Stomach (tissue), 8 donors: ENCODE measurements at regions not wholly inside any gene's neighbourhood (a gene's known extent, or its start where the extent isn't known, plus 50 kb on each side); places are given as distances from the start of the nearest gene placed in this dataset.
A peak's percentile ranks its signal among the peaks of the same experiment; 100 is the strongest.

Experiments used
- DNase-seq, 2 donors: peaks; one replicate each; pipeline versions ENCODE4 v3.0.0 to v3.0.0-alpha.2; 2013 to 2019
- H3K27ac ChIP-seq, 5 donors: fragments of 200-600 bp in 4 of 5; sonication (generic) in 4 of 5; one replicate each; pipeline ENCODE4 v1.5.1; 2013 to 2019; ENCODE audit warnings: mild to moderate bottlenecking in 1 of 5, moderate library complexity in 1 of 5
- H3K27me3 ChIP-seq, 3 donors: fragments of 200-600 bp; sonication (generic); one replicate each; pipeline ENCODE4 v1.5.1; 2017 to 2019; ENCODE audit warnings: mixed run types in 1 of 3
- H3K36me3 ChIP-seq, 4 donors: fragments of 200-600 bp; sonication (generic); 1 replicate in 3 of 4; 2 replicates in 1 of 4; pipeline ENCODE4 v1.5.1; 2016 to 2019
- H3K4me1 ChIP-seq, 4 donors: fragments of 200-600 bp; sonication (generic); one replicate each; pipeline ENCODE4 v1.5.1; 2016 to 2019
- H3K4me3 ChIP-seq, 4 donors: fragments of 200-600 bp; sonication (generic) in 3 of 4; one replicate each; pipeline ENCODE4 v1.5.1; 2016 to 2019; ENCODE audit warnings: mild to moderate bottlenecking in 1 of 4
- H3K9me3 ChIP-seq, 4 donors: fragments of 200-600 bp; sonication (generic); one replicate each; pipeline ENCODE4 v1.5.1; 2016 to 2019
- CTCF ChIP-seq, 7 experiments: fragments of 450-650 bp in 4 of 7; fragments of 200-600 bp in 3 of 7; sonication (generic) in 3 of 7; IDR thresholded peaks; one replicate each; pipeline ENCODE4 v1.5.1; 2016 to 2019; ENCODE audit warnings: antibody characterized with exemption in 7 of 7, control low read depth in 2 of 7, mild to moderate bottlenecking in 1 of 7
- EP300 ChIP-seq: sonication (generic); formaldehyde crosslinking; IDR thresholded peaks from one replicate; pipeline ENCODE4 v1.6.1; 2017; ENCODE audit warnings: antibody characterized with exemption
- POLR2A ChIP-seq, 4 donors: fragments of 450-650 bp; IDR thresholded peaks; one replicate each; pipeline ENCODE4 v1.6.1; 2016; ENCODE audit warnings: antibody characterized with exemption in 4 of 4, control low read depth in 2 of 4, mild to moderate bottlenecking in 1 of 4, moderate library complexity in 1 of 4
- POLR2AphosphoS5 ChIP-seq, 3 donors: sonication (generic); formaldehyde crosslinking; IDR thresholded peaks; one replicate each; pipeline ENCODE4 v1.6.1; 2016; ENCODE audit warnings: antibody characterized with exemption in 3 of 3
- WGBS, 5 donors: extraction: QIAGEN DNeasy Blood & Tissue Kit in 3 of 5; methylation state at CpG; one replicate each; pipeline versions ENCODE4 v1.1.5 to v1.1.7; 2013 to 2018; 5-methylcytosine and 5-hydroxymethylcytosine counted together
- intact Hi-C: fragments of 100-400 bp; cut with DNase I; formaldehyde crosslinking; loops from one replicate; pipeline ENCODE4 v1.15.1; 2023; ENCODE audit warnings: low total_unique reads
- donor health status: healthy with polysubstance abuse.
- donor health status: Bipolar disorder and iron deficiency.
- donor health status: healthy.

GRCh38 chr1:112262316-112262715 is 133.7 kb upstream of the CTTNBP2NL start:
- Histone ChIP-seq H3K4me1 (peaks cover 0 to 34% (median 21%) of the 10 kb centered on the region in 4 donors), H3K4me3 (no peak overlapping the region), H3K36me3 (no peaks in the 10 kb centered on the region), H3K9me3 (no peaks in the 10 kb centered on the region), H3K27ac (no peak overlapping the region), H3K27me3 (no peaks in the 10 kb centered on the region)
- WGBS, 5 donors, result 31 to 80% (median 47%) methylated on average over 2 of the region's 2 CpGs
- intact Hi-C loops, result no loop called here
- no peak for DNase-seq
- TF ChIP-seq POLR2A (IDR thresholded peaks at IDR 0.05) (no peak), EP300 (no peak), POLR2AphosphoS5 (IDR thresholded peaks at IDR 0.05) (no peak), CTCF (IDR thresholded peaks at IDR 0.05) (no peak)

GRCh38 chr1:112263042-112263441 is 133.0 kb upstream of the CTTNBP2NL start:
- Histone ChIP-seq H3K27ac (peak overlapping the region in 1 of 5 donors; percentile 47), H3K9me3 (no peaks in the 10 kb centered on the region), H3K4me1 (peaks cover 0 to 40% (median 25%) of the 10 kb centered on the region in 4 donors), H3K27me3 (no peaks in the 10 kb centered on the region), H3K4me3 (no peak overlapping the region), H3K36me3 (no peaks in the 10 kb centered on the region)
- 78 to 82% (median 80%) methylated on average over 6 of the region's 6 CpGs for WGBS, 5 donors
- intact Hi-C loops, result no loop called here
- no peak for DNase-seq
- no peak for TF ChIP-seq CTCF (IDR thresholded peaks at IDR 0.05)
- TF ChIP-seq POLR2AphosphoS5 (IDR thresholded peaks at IDR 0.05), result no peak
- TF ChIP-seq EP300, result no peak
- TF ChIP-seq POLR2A (IDR thresholded peaks at IDR 0.05), result no peak

GRCh38 chr1:112263453-112263852 is 132.6 kb upstream of the CTTNBP2NL start:
- H3K27ac ChIP-seq, result peak overlapping the region in 3 of 5 donors; percentile 9 to 71 (median 47)
- no peak for DNase-seq
- H3K4me3 ChIP-seq, result no peak overlapping the region
- no peaks in the 10 kb centered on the region for H3K27me3 ChIP-seq
- intact Hi-C loops, result no loop called here
- no peaks in the 10 kb centered on the region for H3K36me3 ChIP-seq
- peaks cover 0 to 43% (median 27%) of the 10 kb centered on the region in 4 donors for H3K4me1 ChIP-seq
- TF ChIP-seq POLR2A (IDR thresholded peaks at IDR 0.05) (no peak), POLR2AphosphoS5 (IDR thresholded peaks at IDR 0.05) (no peak)
- WGBS, 5 donors, result 18 to 46% (median 21%) methylated on average over 1 of the region's 1 CpG
- H3K9me3 ChIP-seq, result no peaks in the 10 kb centered on the region

DNA sequence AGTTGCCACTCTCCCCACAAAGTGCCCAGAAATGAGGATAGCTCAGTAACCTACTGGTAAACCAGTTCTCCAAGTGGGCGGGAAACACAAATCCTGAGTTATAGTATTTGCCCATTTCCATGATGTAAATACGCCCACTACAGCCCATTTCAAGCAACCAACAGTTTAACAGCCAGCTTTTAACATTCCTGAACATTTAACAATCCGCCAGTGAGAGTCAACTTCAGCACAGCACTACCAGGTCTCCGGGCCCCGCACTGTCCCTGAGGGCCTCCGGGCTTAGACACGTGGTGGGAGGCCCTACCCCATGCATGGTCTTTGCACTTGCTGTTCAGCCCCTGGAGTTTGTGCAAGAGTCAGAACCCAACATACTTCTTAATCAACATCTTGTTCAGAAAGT is 132.0 kb upstream of the CTTNBP2NL start:
- Histone ChIP-seq H3K9me3 (no peaks in the 10 kb centered on the region), H3K4me1 (peaks cover 0 to 43% (median 27%) of the 10 kb centered on the region in 4 donors), H3K36me3 (no peaks in the 10 kb centered on the region), H3K27ac (peak overlapping the region in 4 of 5 donors; percentile 9 to 85 (median 59)), H3K27me3 (no peaks in the 10 kb centered on the region), H3K4me3 (no peak overlapping the region)
- TF ChIP-seq EP300, result no peak
- no peak for TF ChIP-seq CTCF (IDR thresholded peaks at IDR 0.05)
- no peak for TF ChIP-seq POLR2AphosphoS5 (IDR thresholded peaks at IDR 0.05)
- TF ChIP-seq POLR2A (IDR thresholded peaks at IDR 0.05), result no peak
- intact Hi-C loops, result no loop called here
- DNase-seq, result no peak
- 70 to 82% (median 80%) methylated on average over 7 of the region's 7 CpGs for WGBS, 5 donors

- H3K27ac ChIP-seq, result peak overlapping the region in 4 of 5 donors; percentile 47 to 85 (median 62)
- DNase-seq, result peak in 1 of 2 donors; percentile 57
- H3K4me3 ChIP-seq, result no peak overlapping the region
- TF ChIP-seq POLR2AphosphoS5 (IDR thresholded peaks at IDR 0.05) (peak in 1 of 3 donors; percentile 51), EP300 (no peak)
- 30 to 47% (median 40%) methylated on average over 2 of the region's 2 CpGs for WGBS, 5 donors
- no peaks in the 10 kb centered on the region for H3K9me3 ChIP-seq
- peaks cover 0 to 43% (median 27%) of the 10 kb centered on the region in 4 donors for H3K4me1 ChIP-seq
- H3K36me3 ChIP-seq, result no peaks in the 10 kb centered on the region
- H3K27me3 ChIP-seq, result no peaks in the 10 kb centered on the region
- intact Hi-C loops, result no loop called here
Measured at GRCh38 chr1:112264553-112264952, 131.5 kb upstream of the CTTNBP2NL start.
